Spleen (tissue), 11 donors: ENCODE measurements at regions not wholly inside any gene's neighbourhood (a gene's known extent, or its start where the extent isn't known, plus 50 kb on each side); places are given as distances from the start of the nearest gene placed in this dataset.

Experiments used
- DNase-seq: peaks from one replicate; pipeline ENCODE4 v3.0.0-alpha.2; 2020
- H3K27ac ChIP-seq, 8 donors: fragments of 200-600 bp; sonication (generic) in 7 of 8; 1 replicate in 4 of 8; 2 replicates in 4 of 8; pipeline versions ENCODE4 v1.5.0 to v1.8.0; 2016 to 2021; ENCODE audit warnings: inconsistent platforms in 4 of 8, mild to moderate bottlenecking in 4 of 8, moderate library complexity in 1 of 8
- H3K27me3 ChIP-seq, 7 donors: fragments of 200-600 bp; sonication (generic) in 6 of 7; replicated peaks in 1 of 7; 1 replicate in 4 of 7; 2 replicates in 3 of 7; pipeline versions ENCODE4 v1.5.0 to v1.8.0; 2016 to 2021; ENCODE audit warnings: inconsistent platforms in 3 of 7, mild to moderate bottlenecking in 1 of 7
- H3K36me3 ChIP-seq, 6 donors: fragments of 200-600 bp; sonication (generic) in 5 of 6; 1 replicate in 4 of 6; 2 replicates in 2 of 6; pipeline versions ENCODE4 v1.5.0 to v1.8.0; 2016 to 2021; ENCODE audit warnings: inconsistent platforms in 2 of 6
- H3K4me1 ChIP-seq, 6 donors: fragments of 200-600 bp; sonication (generic) in 5 of 6; 1 replicate in 3 of 6; 2 replicates in 3 of 6; pipeline versions ENCODE4 v1.5.0 to v1.8.0; 2016 to 2021; ENCODE audit warnings: inconsistent platforms in 3 of 6
- H3K4me3 ChIP-seq, 8 donors: fragments of 200-600 bp; sonication (generic) in 7 of 8; 1 replicate in 4 of 8; 2 replicates in 4 of 8; pipeline versions ENCODE4 v1.5.0 to v1.8.0; 2016 to 2021; ENCODE audit warnings: inconsistent platforms in 4 of 8, mild to moderate bottlenecking in 4 of 8, moderate library complexity in 2 of 8
- H3K9me3 ChIP-seq, 8 donors: fragments of 200-600 bp; sonication (generic) in 7 of 8; 1 replicate in 4 of 8; 2 replicates in 4 of 8; pipeline versions ENCODE4 v1.5.0 to v1.8.0; 2016 to 2021; ENCODE audit warnings: inconsistent platforms in 4 of 8
- POLR2A ChIP-seq, 3 donors: fragments of 450-650 bp; IDR thresholded peaks; one replicate each; pipeline ENCODE4 v1.5.1; 2017; ENCODE audit warnings: antibody characterized with exemption in 3 of 3, mild to moderate bottlenecking in 1 of 3
- POLR2AphosphoS5 ChIP-seq, 3 donors: sonication (generic); formaldehyde crosslinking; IDR thresholded peaks; one replicate each; pipeline ENCODE4 v1.5.1; 2017; ENCODE audit warnings: antibody characterized with exemption in 3 of 3
- WGBS, 5 donors: extraction: QIAGEN DNeasy Blood & Tissue Kit in 3 of 5; methylation state at CpG; one replicate each; pipeline versions ENCODE4 v1.1.5 to v1.1.7; 2013 to 2018; 5-methylcytosine and 5-hydroxymethylcytosine counted together
- intact Hi-C: fragments of 100-400 bp; cut with DNase I; formaldehyde crosslinking; loops from one replicate; pipeline ENCODE4 v1.15.0; 2023; ENCODE audit warnings: low total_unique reads
- TF ChIP-seq, protein P1 (sequence below), 11 experiments: fragments of 200-600 bp in 7 of 11; fragments of 450-650 bp in 4 of 11; sonication (generic) in 4 of 11; IDR thresholded peaks in 8 of 11; conservative IDR thresholded peaks in 3 of 11; 1 replicate in 7 of 11; 2 replicates in 4 of 11; pipeline versions ENCODE4 v1.4.0 to v1.8.0; 2016 to 2021; ENCODE audit warnings: antibody characterized with exemption in 11 of 11, inconsistent platforms in 4 of 11, mild to moderate bottlenecking in 1 of 11
- donor health status: healthy with polysubstance abuse.
- donor health status: DM: no; HTN: no; CAD: no; lungs with moderate emphysema.
- donor health status: DM: no; HTN: no; CAD: no.
- donor health status: Bipolar disorder and iron deficiency.
- donor health status: healthy.
- donor health status: DM: no; HTN: no; CAD: no.
- donor health status: DM: yes; HTN: yes; CAD: no.

DNA sequence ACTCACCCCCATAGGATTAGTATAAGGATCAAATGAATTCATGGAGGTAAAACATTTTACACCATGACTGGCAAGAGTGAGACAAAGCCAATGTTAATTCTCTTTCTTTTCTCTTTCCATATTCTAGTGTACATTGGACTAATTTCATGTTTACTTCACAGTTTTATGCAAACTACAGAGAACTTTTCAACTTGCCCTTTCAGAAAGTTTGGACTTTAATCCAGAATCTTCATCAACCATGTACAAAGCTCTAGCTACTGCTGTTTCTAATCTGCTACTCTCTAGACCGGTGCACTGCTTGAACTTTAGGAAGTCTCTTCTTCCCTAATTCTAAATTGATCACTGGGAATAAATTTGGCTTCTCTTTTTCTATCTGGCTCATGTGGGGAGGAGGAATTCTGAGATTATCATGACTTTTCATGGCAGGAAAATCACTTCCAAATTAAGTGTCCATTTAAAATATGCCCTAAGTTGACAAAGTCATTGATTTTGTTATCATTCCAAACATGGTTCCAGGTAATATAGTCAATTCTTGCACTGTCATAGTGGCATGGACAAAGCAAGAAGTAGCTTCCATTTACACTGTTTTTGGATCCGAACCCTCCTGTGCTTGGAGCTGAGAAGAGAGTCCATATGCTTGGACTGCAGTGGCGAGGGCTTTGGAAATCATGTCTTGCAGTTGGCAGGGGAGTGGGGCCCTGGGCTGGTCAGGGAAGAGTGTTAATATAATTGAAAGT, 903.3 kb downstream of the CCSER2 start:
- Histone ChIP-seq H3K4me3 (no peak overlapping the region), H3K4me1 (no peaks in the 10 kb centered on the region), H3K27ac (no peak overlapping the region), H3K27me3 (no peaks in the 10 kb centered on the region), H3K36me3 (no peaks in the 10 kb centered on the region), H3K9me3 (no peaks in the 10 kb centered on the region)
- no peak for DNase-seq
- TF ChIP-seq, protein P1, sequence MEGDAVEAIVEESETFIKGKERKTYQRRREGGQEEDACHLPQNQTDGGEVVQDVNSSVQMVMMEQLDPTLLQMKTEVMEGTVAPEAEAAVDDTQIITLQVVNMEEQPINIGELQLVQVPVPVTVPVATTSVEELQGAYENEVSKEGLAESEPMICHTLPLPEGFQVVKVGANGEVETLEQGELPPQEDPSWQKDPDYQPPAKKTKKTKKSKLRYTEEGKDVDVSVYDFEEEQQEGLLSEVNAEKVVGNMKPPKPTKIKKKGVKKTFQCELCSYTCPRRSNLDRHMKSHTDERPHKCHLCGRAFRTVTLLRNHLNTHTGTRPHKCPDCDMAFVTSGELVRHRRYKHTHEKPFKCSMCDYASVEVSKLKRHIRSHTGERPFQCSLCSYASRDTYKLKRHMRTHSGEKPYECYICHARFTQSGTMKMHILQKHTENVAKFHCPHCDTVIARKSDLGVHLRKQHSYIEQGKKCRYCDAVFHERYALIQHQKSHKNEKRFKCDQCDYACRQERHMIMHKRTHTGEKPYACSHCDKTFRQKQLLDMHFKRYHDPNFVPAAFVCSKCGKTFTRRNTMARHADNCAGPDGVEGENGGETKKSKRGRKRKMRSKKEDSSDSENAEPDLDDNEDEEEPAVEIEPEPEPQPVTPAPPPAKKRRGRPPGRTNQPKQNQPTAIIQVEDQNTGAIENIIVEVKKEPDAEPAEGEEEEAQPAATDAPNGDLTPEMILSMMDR (IDR thresholded peaks at IDR 0.05 in 8 of 11, conservative IDR thresholded peaks at IDR 0.05 in 3 of 11): no peak
- no peak for TF ChIP-seq POLR2A (IDR thresholded peaks at IDR 0.05)
- intact Hi-C loops: no loop called here
- 46 to 94% (median 66%) methylated on average over 3 of the region's 3 CpGs for WGBS, 5 donors

DNA sequence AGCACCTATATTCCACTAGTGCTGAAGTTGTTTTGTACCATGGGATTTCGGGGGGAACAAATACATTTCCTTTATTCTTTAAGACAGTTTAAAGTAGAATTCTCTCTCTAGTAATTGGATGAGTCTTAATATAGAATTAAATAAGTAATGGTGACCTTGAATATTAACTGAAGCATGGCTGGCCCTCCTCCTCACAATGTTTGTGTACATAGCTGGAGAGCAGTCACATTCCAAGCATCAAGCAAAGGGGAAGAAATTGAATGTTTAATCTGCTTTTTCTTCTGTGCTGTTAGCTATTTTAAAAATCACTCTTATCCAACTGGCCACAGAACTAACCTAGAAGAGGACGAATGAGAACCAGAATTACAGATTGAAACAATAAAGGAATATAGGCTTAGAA, 906.9 kb downstream of the CCSER2 start:
- Histone ChIP-seq H3K27me3 (no peaks in the 10 kb centered on the region), H3K27ac (no peak overlapping the region), H3K4me1 (no peaks in the 10 kb centered on the region), H3K36me3 (no peaks in the 10 kb centered on the region), H3K9me3 (no peaks in the 10 kb centered on the region), H3K4me3 (no peak overlapping the region)
- 74 to 82% (median 78%) methylated on average over 2 of the region's 2 CpGs for WGBS, 5 donors
- DNase-seq: no peak
- intact Hi-C loops: no loop called here
- TF ChIP-seq, protein P1 (IDR thresholded peaks at IDR 0.05 in 8 of 11, conservative IDR thresholded peaks at IDR 0.05 in 3 of 11): no peak
- no peak for TF ChIP-seq POLR2AphosphoS5 (IDR thresholded peaks at IDR 0.05)
- no peak for TF ChIP-seq POLR2A (IDR thresholded peaks at IDR 0.05)

DNA sequence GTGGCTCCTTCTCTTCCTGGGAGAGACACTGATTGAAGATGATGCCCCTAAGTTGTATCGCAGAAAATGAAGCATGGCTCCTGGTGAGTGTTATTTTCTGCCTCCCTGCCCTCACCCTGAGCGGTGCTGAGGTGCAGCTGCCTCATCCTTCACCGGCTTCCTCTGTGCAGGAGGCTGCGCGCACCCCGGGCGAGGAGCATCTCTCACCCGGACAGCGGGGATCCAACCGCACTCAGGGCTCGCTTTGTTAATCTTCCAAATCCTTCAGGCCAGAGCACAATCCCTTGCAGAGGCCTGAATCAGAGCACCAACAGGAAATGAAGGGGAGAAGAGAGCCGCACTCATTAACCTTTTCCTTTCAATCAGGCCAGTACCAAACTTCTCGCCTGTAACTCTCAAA, 910.3 kb downstream of the CCSER2 start:
- intact Hi-C loops: no loop called here
- no peak overlapping the region for H3K27ac ChIP-seq
- DNase-seq: no peak
- H3K4me1 ChIP-seq: no peaks in the 10 kb centered on the region
- H3K4me3 ChIP-seq: no peak overlapping the region
- TF ChIP-seq, protein P1 (IDR thresholded peaks at IDR 0.05 in 8 of 11, conservative IDR thresholded peaks at IDR 0.05 in 3 of 11): no peak
- TF ChIP-seq POLR2A (IDR thresholded peaks at IDR 0.05) (no peak), POLR2AphosphoS5 (IDR thresholded peaks at IDR 0.05) (no peak)
- no peaks in the 10 kb centered on the region for H3K36me3 ChIP-seq
- no peaks in the 10 kb centered on the region for H3K9me3 ChIP-seq
- 86 to 95% (median 92%) methylated on average over 13 of the region's 13 CpGs for WGBS, 5 donors
- H3K27me3 ChIP-seq: no peaks in the 10 kb centered on the region

DNA sequence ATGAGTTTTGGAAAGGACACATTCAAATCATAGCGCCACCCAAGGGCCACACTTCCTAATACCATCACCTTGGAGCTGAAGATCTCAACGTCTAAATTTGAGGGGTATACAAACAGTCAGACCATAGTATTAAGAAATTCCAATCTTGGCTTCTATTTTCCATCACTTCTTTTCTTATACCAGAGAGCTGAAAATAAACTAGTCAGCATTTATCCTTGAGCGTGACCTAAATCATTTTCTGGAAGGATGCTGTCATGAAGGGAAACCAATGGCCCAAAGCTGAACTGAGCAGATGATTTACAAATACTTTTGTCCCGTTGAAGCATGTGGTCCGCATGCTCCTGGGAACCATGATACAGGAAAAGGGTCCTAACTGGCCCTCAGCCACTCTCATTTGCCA, 921.9 kb downstream of the CCSER2 start:
- Histone ChIP-seq H3K4me1 (no peaks in the 10 kb centered on the region), H3K9me3 (no peaks in the 10 kb centered on the region), H3K4me3 (no peak overlapping the region), H3K36me3 (no peaks in the 10 kb centered on the region), H3K27me3 (no peaks in the 10 kb centered on the region), H3K27ac (no peak overlapping the region)
- TF ChIP-seq, protein P1 (IDR thresholded peaks at IDR 0.05 in 8 of 11, conservative IDR thresholded peaks at IDR 0.05 in 3 of 11): no peak
- TF ChIP-seq POLR2AphosphoS5 (IDR thresholded peaks at IDR 0.05) (no peak), POLR2A (IDR thresholded peaks at IDR 0.05) (no peak)
- intact Hi-C loops: no loop called here
- 69 to 83% (median 75%) methylated on average over 5 of the region's 5 CpGs for WGBS, 5 donors
- DNase-seq: no peak
